ENCODE measurements at regions not wholly inside any gene's neighbourhood (a gene's known extent, or its start where the extent isn't known, plus 50 kb on each side); places are given as distances from the start of the nearest gene placed in this dataset.
"Not testable (repeated sequence)": the region's sequence is repeated elsewhere in the genome, so short reads cannot be mapped to it uniquely, and the experiment has no call there.

DNA sequence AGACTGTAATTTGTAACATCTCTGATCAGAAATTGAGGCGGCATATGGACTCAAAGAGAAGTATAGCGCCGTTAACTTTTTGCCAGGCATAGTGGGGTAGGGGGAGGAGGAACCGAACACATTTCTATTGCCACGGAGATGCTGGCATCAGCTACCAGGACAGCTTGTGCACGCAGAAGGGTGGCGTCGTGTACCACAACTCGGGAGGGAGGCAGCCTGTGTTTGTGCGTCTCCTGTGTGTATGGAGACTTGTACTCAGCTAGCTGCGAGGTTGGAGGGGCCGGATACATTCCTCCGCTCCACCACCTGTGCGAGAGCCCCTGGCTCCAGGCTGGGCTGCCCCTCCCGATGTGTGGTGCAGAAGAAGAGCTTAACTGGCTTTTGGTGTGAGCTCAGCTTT lies 634.8 kb downstream of the TYW1 start:
- H3K4me3 Mint-ChIP-seq = no peak overlapping the region

GRCh38 chr7:67635271-67635670 lies 638.6 kb downstream of the TYW1 start:
- Mint-ChIP-seq H3K27me3 (peaks cover 5% of the 10 kb centered on the region), H3K9me3 (no peaks in the 10 kb centered on the region), H3K27ac (no peak overlapping the region), H3K36me3 (no peaks in the 10 kb centered on the region), H3K4me1 (no peaks in the 10 kb centered on the region), H3K4me3 (no peak overlapping the region)
- DNase-seq (ENCODE audit: low spot score in 2 of 2) (no peak), ATAC-seq (ENCODE audit: low read depth) (no peak)

More for the DNA sequence above, 634.8 kb downstream of the TYW1 start:
- Mint-ChIP-seq H3K27ac (no peak overlapping the region), H3K9me3 (no peaks in the 10 kb centered on the region), H3K27me3 (no peaks in the 10 kb centered on the region), H3K4me1 (no peaks in the 10 kb centered on the region), H3K36me3 (no peaks in the 10 kb centered on the region)
- ATAC-seq (ENCODE audit: low read depth) (no peak), DNase-seq (ENCODE audit: low spot score in 2 of 2) (no peak)

DNA sequence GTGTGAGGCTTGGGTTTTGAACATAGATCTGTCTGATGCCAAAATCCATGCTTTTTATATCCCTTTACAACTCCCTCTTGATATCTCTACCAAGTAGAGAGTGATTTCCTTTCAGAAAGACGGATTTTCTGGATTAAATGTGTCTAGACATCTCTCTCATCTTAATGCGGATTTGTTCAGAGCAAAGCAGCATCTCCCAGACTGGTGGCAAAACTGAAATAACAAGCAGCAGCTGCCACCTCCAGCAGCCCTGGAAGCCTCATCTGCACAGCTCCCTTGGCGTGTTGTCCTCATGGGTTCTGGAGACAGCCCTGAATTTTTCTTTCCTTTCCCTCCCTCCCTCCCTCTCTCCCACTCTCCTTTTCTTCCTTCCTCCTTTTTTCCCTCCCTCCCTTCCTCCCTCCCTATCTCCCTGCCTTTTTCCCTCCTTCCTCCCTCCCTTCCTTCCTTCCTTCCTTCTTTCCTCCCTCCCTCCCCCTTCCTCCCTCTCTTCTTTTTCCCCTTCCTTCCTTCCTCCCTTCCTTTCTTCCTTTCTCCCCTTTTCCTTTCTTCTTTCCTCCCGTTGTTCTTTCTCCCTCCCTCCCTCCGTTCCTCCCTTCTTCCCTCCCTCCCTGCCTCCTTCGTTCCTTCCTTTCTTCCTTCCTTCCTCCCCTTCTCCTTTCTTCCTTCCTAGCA lies 639.9 kb downstream of the TYW1 start:
- H3K27me3 Mint-ChIP-seq = peaks cover 5% of the 10 kb centered on the region
- H3K9me3 Mint-ChIP-seq = no peaks in the 10 kb centered on the region
- no peaks in the 10 kb centered on the region for H3K4me1 Mint-ChIP-seq
- no peak overlapping the region for H3K4me3 Mint-ChIP-seq
- no peaks in the 10 kb centered on the region for H3K36me3 Mint-ChIP-seq
- H3K27ac Mint-ChIP-seq = no peak overlapping the region
- ATAC-seq (ENCODE audit: low read depth) = no peak
- no peak for DNase-seq (ENCODE audit: low spot score in 2 of 2)

- no peak for DNase-seq (ENCODE audit: low spot score in 2 of 2)
- Mint-ChIP-seq H3K36me3 (no peaks in the 10 kb centered on the region), H3K27me3 (peaks cover 5% of the 10 kb centered on the region), H3K9me3 (no peaks in the 10 kb centered on the region), H3K27ac (no peak overlapping the region), H3K4me3 (no peak overlapping the region), H3K4me1 (no peaks in the 10 kb centered on the region)
- no peak for ATAC-seq (ENCODE audit: low read depth)
Observed at GRCh38 chr7:67637023-67637358, 640.4 kb downstream of the TYW1 start.

- not testable (repeated sequence) for H3K27ac Mint-ChIP-seq; H3K4me1 Mint-ChIP-seq; DNase-seq (ENCODE audit: low spot score in 2 of 2); H3K36me3 Mint-ChIP-seq; H3K4me3 Mint-ChIP-seq; ATAC-seq (ENCODE audit: low read depth); H3K9me3 Mint-ChIP-seq; H3K27me3 Mint-ChIP-seq
Observed at GRCh38 chr7:67642542-67642941, 645.9 kb downstream of the TYW1 start.

- Mint-ChIP-seq H3K4me1 (no peaks in the 10 kb centered on the region), H3K9me3 (peaks cover 7% of the 10 kb centered on the region)
- no peak for DNase-seq (ENCODE audit: low spot score in 2 of 2)
Observed at GRCh38 chr7:67644151-67644550, 647.5 kb downstream of the TYW1 start.

DNA sequence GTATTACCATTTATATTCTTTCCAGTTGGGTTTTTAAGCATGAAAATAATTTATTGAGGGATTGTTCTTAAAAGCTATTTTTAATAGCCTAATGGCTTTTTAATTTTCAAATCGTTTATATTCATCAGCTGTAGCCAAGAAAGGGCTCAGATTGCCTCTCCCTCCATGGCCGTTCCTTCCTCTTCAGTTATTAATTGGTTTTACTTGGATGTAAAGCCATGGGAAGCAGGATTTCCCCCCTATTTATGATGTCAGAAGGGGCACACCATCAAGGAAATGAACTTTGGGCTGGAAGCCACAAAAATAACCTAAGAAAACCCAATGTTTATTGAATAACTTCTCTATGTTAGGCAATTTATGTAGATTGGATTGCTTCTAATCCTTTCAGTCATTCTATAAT lies 656.3 kb downstream of the TYW1 start:
- ATAC-seq (ENCODE audit: low read depth) (no peak), DNase-seq (ENCODE audit: low spot score in 2 of 2) (no peak)
- Mint-ChIP-seq H3K36me3 (no peaks in the 10 kb centered on the region), H3K9me3 (no peaks in the 10 kb centered on the region), H3K27ac (no peak overlapping the region), H3K27me3 (no peaks in the 10 kb centered on the region), H3K4me1 (no peaks in the 10 kb centered on the region), H3K4me3 (no peak overlapping the region)

More at GRCh38 chr7:67644151-67644550, 647.5 kb downstream of the TYW1 start:
- no peak overlapping the region for H3K4me3 Mint-ChIP-seq
- H3K36me3 Mint-ChIP-seq = no peaks in the 10 kb centered on the region
- ATAC-seq (ENCODE audit: low read depth) = no peak
- peaks cover 4% of the 10 kb centered on the region for H3K27me3 Mint-ChIP-seq
- no peak overlapping the region for H3K27ac Mint-ChIP-seq

GRCh38 chr7:67653856-67654454 lies 657.3 kb downstream of the TYW1 start:
- Mint-ChIP-seq H3K27me3 (no peaks in the 10 kb centered on the region), H3K27ac (no peak overlapping the region), H3K4me1 (no peaks in the 10 kb centered on the region), H3K36me3 (no peaks in the 10 kb centered on the region), H3K9me3 (no peaks in the 10 kb centered on the region), H3K4me3 (no peak overlapping the region)
- ATAC-seq (ENCODE audit: low read depth) (no peak), DNase-seq (ENCODE audit: low spot score in 2 of 2) (no peak)

DNA sequence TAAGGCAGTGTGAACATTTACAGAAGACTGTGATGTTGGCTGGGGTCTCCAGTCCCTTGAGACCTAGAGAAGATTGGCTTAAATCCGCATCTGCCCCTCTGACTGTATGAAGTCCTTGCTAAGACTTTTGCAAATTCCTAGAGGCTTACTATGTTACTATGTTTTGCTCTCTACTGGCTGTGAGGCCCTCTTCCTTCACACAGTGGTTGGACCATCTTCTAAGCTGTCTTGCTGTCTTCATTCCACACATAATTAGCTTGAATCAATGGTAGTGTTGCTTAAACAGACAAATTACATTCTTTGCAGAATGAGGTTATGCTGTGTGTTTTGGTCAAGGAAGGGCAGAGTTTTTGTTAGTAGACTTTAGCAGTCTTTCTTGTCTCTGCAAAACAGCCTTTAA lies 658.0 kb downstream of the TYW1 start:
- Mint-ChIP-seq H3K4me3 (no peak overlapping the region), H3K27me3 (no peaks in the 10 kb centered on the region), H3K9me3 (peaks cover under 1% of the 10 kb centered on the region), H3K4me1 (no peaks in the 10 kb centered on the region), H3K27ac (no peak overlapping the region), H3K36me3 (no peaks in the 10 kb centered on the region)
- DNase-seq (ENCODE audit: low spot score in 2 of 2) = no peak
- no peak for ATAC-seq (ENCODE audit: low read depth)

- ATAC-seq (ENCODE audit: low read depth) (no peak), DNase-seq (ENCODE audit: low spot score in 2 of 2) (no peak)
- Mint-ChIP-seq H3K36me3 (no peaks in the 10 kb centered on the region), H3K4me1 (no peaks in the 10 kb centered on the region), H3K27ac (no peak overlapping the region), H3K27me3 (no peaks in the 10 kb centered on the region), H3K4me3 (no peak overlapping the region), H3K9me3 (peaks cover 1% of the 10 kb centered on the region)
Observed at GRCh38 chr7:67655168-67655567, 658.5 kb downstream of the TYW1 start.

DNA sequence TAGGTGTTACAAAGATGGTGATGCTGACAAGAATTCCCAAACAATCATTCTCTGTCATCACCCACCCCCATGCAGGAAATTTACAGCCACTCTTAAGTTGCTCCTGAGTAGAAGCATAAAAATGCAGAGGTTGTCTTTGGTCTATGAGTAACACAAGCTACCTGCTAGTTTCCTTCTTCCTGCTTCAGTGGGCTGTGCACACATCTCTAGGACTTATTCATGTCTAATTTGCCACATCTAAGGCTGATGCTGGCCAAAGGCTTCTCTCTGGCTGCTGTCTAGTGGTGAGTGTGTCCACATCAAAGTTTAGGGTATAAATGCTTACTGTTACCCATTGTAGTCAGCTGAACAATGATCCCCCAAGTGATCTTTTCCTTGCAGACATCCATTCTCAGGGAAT lies 662.5 kb downstream of the TYW1 start:
- no peak for ATAC-seq (ENCODE audit: low read depth)
- Mint-ChIP-seq H3K36me3 (no peaks in the 10 kb centered on the region), H3K27ac (no peak overlapping the region), H3K27me3 (no peaks in the 10 kb centered on the region), H3K4me1 (no peaks in the 10 kb centered on the region), H3K9me3 (peaks cover 1% of the 10 kb centered on the region), H3K4me3 (no peak overlapping the region)
- no peak for DNase-seq (ENCODE audit: low spot score in 2 of 2)

- DNase-seq (ENCODE audit: low spot score in 2 of 2) (no peak), ATAC-seq (ENCODE audit: low read depth) (no peak)
- Mint-ChIP-seq H3K27me3 (no peaks in the 10 kb centered on the region), H3K4me1 (no peaks in the 10 kb centered on the region), H3K36me3 (no peaks in the 10 kb centered on the region), H3K9me3 (peaks cover 1% of the 10 kb centered on the region), H3K27ac (no peak overlapping the region), H3K4me3 (no peak overlapping the region)
Observed at GRCh38 chr7:67662804-67663203, 666.2 kb downstream of the TYW1 start.

- Mint-ChIP-seq H3K4me3 (no peak overlapping the region), H3K36me3 (no peaks in the 10 kb centered on the region), H3K27me3 (no peaks in the 10 kb centered on the region), H3K9me3 (peaks cover 1% of the 10 kb centered on the region), H3K4me1 (no peaks in the 10 kb centered on the region), H3K27ac (no peak overlapping the region)
- DNase-seq (ENCODE audit: low spot score in 2 of 2) = no peak
- no peak for ATAC-seq (ENCODE audit: low read depth)
Observed at GRCh38 chr7:67663644-67664043, 667.0 kb downstream of the TYW1 start.

DNA sequence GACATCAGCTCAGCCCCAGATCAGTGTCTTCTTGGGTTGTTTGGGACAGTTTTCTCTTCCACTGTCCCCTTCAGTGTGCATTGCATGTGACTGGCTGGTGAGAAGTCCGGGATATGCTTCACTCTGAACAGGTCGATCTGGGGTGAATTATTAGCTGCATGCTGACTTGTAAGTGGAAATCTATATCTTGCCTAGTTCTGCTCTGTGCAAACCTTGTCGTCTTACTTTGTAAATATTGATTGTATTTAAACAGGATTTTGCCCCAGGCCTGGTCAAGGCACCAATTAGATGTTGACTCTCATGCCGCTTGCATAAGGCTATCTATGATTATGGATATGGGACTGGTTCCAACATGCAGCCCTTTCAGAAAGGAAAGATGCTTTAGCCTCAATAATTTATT lies 669.7 kb downstream of the TYW1 start:
- DNase-seq (ENCODE audit: low spot score in 2 of 2); H3K27ac Mint-ChIP-seq; H3K27me3 Mint-ChIP-seq; H3K9me3 Mint-ChIP-seq; H3K4me1 Mint-ChIP-seq; H3K4me3 Mint-ChIP-seq; ATAC-seq (ENCODE audit: low read depth); H3K36me3 Mint-ChIP-seq: not testable (repeated sequence)

DNA sequence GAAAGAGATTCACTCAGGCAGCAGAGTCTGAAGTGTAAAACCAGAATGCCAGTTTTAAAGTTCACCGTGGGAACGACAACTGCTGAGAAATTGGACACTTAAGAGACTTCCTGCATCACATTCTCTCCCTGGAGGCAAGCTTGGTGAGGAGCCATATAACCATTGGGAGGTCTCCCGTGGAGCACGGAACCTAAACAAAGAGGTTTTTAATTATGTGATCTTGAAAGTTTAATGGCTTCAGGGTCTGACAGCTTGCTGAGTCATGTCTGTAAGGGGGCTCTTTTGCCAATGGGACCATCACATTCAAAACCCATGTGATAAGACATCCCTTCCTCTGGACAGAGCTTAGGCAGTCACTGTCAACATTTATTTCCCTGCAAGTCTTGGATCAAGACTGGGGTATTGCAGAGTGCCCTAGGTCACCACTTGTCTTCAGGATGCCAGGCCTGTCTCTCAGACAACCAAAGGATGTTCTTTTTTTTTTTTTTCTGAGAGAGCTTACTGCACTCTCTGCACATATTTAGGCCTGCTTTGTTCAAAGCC lies 674.4 kb downstream of the TYW1 start:
- no peaks in the 10 kb centered on the region for H3K36me3 Mint-ChIP-seq
- ATAC-seq (ENCODE audit: low read depth) (no peak), DNase-seq (ENCODE audit: low spot score in 2 of 2) (no peak)
- no peaks in the 10 kb centered on the region for H3K27me3 Mint-ChIP-seq
- peaks cover 13% of the 10 kb centered on the region for H3K9me3 Mint-ChIP-seq
- H3K4me1 Mint-ChIP-seq = no peaks in the 10 kb centered on the region
- H3K27ac Mint-ChIP-seq = no peak overlapping the region
- no peak overlapping the region for H3K4me3 Mint-ChIP-seq

Measured in memory B cell (primary cell).